OCI-LY7 (cell line): ENCODE measurements at regions not wholly inside any gene's neighbourhood (a gene's known extent, or its start where the extent isn't known, plus 50 kb on each side); places are given as distances from the start of the nearest gene placed in this dataset.

Experiments used
- BruUV-seq: library from RNA; stranded (reverse); fragments of 400-500 nt; replicated peaks from 2 replicates; lab custom pipeline; 2021; lab: Mats Ljungman, UMichigan
- CTCF ChIA-PET: fragments of 300-600 bp; sonication (Branson Sonifier 250); formaldehyde crosslinking; loops from one replicate; lab custom pipeline; 2022; ENCODE audit warnings: antibody characterized with exemption; ENCODE audit not compliant: unreplicated experiment; lab: Charles Lee
- POLR2A ChIA-PET: fragments of 300-600 bp; sonication (Branson Sonifier 250); formaldehyde crosslinking; loops from one replicate; lab custom pipeline; 2022; ENCODE audit warnings: antibody characterized with exemption; lab: Charles Lee
- DNase-seq: peaks from one replicate; pipeline ENCODE4 v3.0.0-alpha.2; 2015; ENCODE audit warnings: low spot score
- H2AFZ ChIP-seq: fragments of 200-600 bp; sonication (generic), shearing (Covaris generic); 2 replicates; pipeline ENCODE4 v1.6.1; 2014; ENCODE audit warnings: mild to moderate bottlenecking, antibody characterized with exemption, low read length, moderate library complexity
- H3K27ac ChIP-seq: fragments of 200-600 bp; sonication (generic); 2 replicates; pipeline ENCODE4 v1.5.1; 2014; ENCODE audit warnings: mixed run types, low read depth, mild to moderate bottlenecking, moderate library complexity, low read length, inconsistent platforms; ENCODE audit not compliant: poor library complexity, severe bottlenecking
- H3K36me3 ChIP-seq: fragments of 200-600 bp; sonication (generic); 2 replicates; pipeline ENCODE4 v1.6.1; 2014; ENCODE audit warnings: mild to moderate bottlenecking, antibody characterized with exemption, low read length, moderate library complexity, mixed read lengths; ENCODE audit not compliant: insufficient read depth
- H3K4me1 ChIP-seq: fragments of 200-600 bp; sonication (generic); 2 replicates; pipeline ENCODE4 v1.5.1; 2014; ENCODE audit warnings: mild to moderate bottlenecking, low read length; ENCODE audit not compliant: insufficient read depth, poor library complexity, severe bottlenecking
- H3K4me2 ChIP-seq: fragments of 200-600 bp; sonication (generic); 2 replicates; pipeline ENCODE4 v1.6.1; 2014; ENCODE audit warnings: mild to moderate bottlenecking, low read length
- H3K4me3 ChIP-seq: fragments of 200-600 bp; sonication (generic); 2 replicates; pipeline ENCODE4 v1.5.1; 2014; ENCODE audit warnings: mild to moderate bottlenecking, low read depth, low read length; ENCODE audit not compliant: poor library complexity, severe bottlenecking
- H3K79me2 ChIP-seq: fragments of 200-600 bp; sonication (generic); 2 replicates; pipeline ENCODE4 v1.6.1; 2016; ENCODE audit warnings: low read depth, mild to moderate bottlenecking, low read length, moderate library complexity, mixed read lengths; ENCODE audit not compliant: insufficient read depth
- H3K9me2 ChIP-seq: fragments of 200-600 bp; sonication (generic); 2 replicates; pipeline ENCODE4 v1.6.1; 2016; ENCODE audit warnings: mild to moderate bottlenecking, low read length, mixed read lengths; ENCODE audit not compliant: insufficient read depth
- H3K9me3 ChIP-seq: fragments of 200-600 bp; sonication (generic); 2 replicates; pipeline ENCODE4 v1.6.1; 2014; ENCODE audit warnings: mild to moderate bottlenecking, mixed run types, low read length, mixed read lengths
- H4K20me1 ChIP-seq: fragments of 200-600 bp; sonication (generic); 2 replicates; pipeline ENCODE4 v1.6.1; 2014; ENCODE audit warnings: mild to moderate bottlenecking, antibody characterized with exemption, low read length, moderate library complexity, mixed read lengths; ENCODE audit not compliant: insufficient read depth
- EZH2phosphoT487 ChIP-seq: fragments of 200-600 bp; sonication (generic); IDR thresholded peaks from 2 replicates; pipeline ENCODE4 v1.6.1; 2018; ENCODE audit warnings: low read depth, borderline replicate concordance, mild to moderate bottlenecking, mixed run types, antibody characterized with exemption, low read length, moderate library complexity, mixed read lengths
- intact Hi-C: fragments of 100-400 bp; cut with micrococcal nuclease; formaldehyde crosslinking; loops from one replicate; pipeline ENCODE4 v1.10.0; 2022; ENCODE audit not compliant: unreplicated experiment
- TF ChIP-seq, protein P1 (sequence below): fragments of 200-600 bp; sonication (generic); conservative IDR thresholded peaks from 2 replicates; pipeline ENCODE4 v1.5.1; 2014; ENCODE audit warnings: mild to moderate bottlenecking, antibody characterized with exemption, low read length, moderate library complexity, mixed read lengths

DNA sequence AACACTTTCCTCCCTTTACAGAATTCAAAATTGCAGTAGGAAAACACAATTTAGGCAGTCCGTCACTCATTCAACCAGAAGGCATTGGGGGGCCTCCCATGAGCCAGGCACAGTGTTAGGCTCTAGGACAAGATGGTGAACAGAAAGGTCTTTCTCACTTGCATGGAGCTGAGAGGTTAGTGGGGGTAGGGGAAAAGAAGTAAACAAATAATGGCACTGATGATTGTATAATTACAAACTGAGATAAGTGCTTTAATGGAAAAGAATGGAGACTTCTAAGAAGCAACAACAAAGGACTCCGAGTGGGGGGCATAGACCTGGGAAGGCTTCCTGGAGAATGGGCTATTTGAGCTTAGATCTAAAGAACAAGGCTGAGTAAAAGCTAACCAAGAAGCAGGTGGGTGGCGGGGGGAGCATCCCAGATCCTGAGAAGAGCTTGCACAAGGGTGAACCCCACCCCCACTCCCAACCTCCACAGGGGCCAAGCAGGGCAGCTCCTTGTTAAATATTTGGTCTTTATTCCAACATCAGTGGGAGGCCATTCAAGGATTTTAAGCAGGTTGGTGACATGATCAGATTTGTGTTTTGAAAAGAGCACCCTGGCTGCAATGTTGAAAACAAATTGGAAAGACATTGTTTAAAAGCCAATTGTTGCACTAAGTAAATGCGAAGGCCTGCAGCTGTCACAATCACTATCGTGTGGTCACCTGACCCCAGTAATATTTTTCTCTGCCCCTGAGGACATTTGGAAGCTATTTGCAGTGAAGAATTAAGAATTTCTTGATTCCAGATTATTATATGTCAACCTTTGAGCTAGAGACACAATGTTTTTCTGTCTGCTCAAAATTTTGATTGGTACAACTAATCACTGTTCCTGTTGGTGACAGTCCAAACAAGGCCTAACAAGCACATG is 73.9 kb upstream of the EFNA5 start:
- H3K79me2 ChIP-seq, result no peaks in the 10 kb centered on the region
- no peaks in the 10 kb centered on the region for H3K9me2 ChIP-seq
- DNase-seq, result no peak
- no peak overlapping the region for H3K4me2 ChIP-seq
- no peaks in the 10 kb centered on the region for H3K36me3 ChIP-seq
- CTCF ChIA-PET, result no interaction called here
- H3K4me3 ChIP-seq, result no peak overlapping the region
- POLR2A ChIA-PET, result interaction anchor here (0.6 kb wide), 1 partner anchor 86 kb away, joined by 8 read pairs; no protein-coding TSS in a partner anchor
- no peak overlapping the region for H3K27ac ChIP-seq
- no peak overlapping the region for H2AFZ ChIP-seq
- no peaks in the 10 kb centered on the region for H3K4me1 ChIP-seq
- H3K9me3 ChIP-seq, result no peaks in the 10 kb centered on the region
- no peaks in the 10 kb centered on the region for H4K20me1 ChIP-seq
- no peak for TF ChIP-seq EZH2phosphoT487
- TF ChIP-seq, protein P1, sequence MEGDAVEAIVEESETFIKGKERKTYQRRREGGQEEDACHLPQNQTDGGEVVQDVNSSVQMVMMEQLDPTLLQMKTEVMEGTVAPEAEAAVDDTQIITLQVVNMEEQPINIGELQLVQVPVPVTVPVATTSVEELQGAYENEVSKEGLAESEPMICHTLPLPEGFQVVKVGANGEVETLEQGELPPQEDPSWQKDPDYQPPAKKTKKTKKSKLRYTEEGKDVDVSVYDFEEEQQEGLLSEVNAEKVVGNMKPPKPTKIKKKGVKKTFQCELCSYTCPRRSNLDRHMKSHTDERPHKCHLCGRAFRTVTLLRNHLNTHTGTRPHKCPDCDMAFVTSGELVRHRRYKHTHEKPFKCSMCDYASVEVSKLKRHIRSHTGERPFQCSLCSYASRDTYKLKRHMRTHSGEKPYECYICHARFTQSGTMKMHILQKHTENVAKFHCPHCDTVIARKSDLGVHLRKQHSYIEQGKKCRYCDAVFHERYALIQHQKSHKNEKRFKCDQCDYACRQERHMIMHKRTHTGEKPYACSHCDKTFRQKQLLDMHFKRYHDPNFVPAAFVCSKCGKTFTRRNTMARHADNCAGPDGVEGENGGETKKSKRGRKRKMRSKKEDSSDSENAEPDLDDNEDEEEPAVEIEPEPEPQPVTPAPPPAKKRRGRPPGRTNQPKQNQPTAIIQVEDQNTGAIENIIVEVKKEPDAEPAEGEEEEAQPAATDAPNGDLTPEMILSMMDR, result no peak
- intact Hi-C loops, result no loop called here
- BruUV-seq, result no TSS peak

DNA sequence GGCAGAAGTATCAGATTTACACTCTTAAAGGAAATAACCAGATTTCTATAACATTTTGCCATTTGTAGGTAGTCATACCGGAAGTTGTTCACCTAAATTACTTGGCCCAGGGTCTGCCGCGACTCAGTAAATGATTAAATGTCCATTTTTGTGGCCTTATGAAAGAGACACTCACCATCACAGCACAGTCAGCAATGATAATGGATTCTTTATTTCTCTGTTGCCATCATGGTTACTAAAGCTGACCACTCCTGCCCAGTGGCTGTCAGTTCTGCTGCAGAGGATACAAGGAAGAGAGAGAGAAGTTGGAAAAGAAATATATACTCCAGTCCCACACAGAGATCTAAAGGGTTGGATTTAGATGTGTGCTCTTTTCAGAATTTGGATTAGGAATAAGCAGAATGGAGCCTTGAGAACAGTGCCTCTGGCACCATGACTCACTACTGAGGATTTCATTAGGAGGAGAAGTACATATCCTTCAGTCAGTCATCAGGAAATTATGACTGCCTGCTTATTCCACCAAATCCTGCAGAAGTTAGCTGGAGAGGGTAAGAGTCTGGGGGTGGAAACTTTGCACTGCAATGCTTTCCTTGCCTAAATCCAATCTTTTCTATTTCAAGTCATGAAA is 72.8 kb upstream of the EFNA5 start:
- no TSS peak for BruUV-seq
- CTCF ChIA-PET, result no interaction called here
- Histone ChIP-seq H4K20me1 (no peaks in the 10 kb centered on the region), H3K36me3 (no peaks in the 10 kb centered on the region), H3K9me2 (no peaks in the 10 kb centered on the region), H3K27ac (no peak overlapping the region), H2AFZ (no peak overlapping the region), H3K9me3 (no peaks in the 10 kb centered on the region), H3K4me1 (no peaks in the 10 kb centered on the region), H3K4me2 (no peak overlapping the region), H3K79me2 (no peaks in the 10 kb centered on the region), H3K4me3 (no peak overlapping the region)
- DNase-seq, result no peak
- intact Hi-C loops, result no loop called here
- TF ChIP-seq EZH2phosphoT487, result no peak
- POLR2A ChIA-PET, result no interaction called here

DNA sequence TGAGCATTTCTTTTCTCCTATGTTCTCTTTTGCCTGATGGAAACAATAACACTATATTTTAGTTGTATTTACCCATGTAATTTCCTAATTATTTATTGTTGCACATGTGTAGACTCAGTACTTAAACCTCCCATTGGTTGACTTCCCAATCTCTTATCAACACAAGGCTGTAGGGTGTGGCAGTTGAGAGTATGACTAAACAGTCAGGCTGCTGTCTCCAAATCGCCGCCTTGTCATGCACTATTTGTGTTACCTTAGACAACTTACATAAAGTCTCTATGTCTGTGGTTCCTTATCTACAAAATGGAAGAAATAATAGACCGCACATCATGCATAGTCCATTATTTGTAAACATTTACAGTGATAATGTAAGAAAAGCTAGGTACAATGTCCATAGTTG is 68.9 kb upstream of the EFNA5 start:
- H3K79me2 ChIP-seq, result no peaks in the 10 kb centered on the region
- H3K36me3 ChIP-seq, result no peaks in the 10 kb centered on the region
- intact Hi-C loops, result no loop called here
- ChIA-PET CTCF (no interaction called here), POLR2A (interaction anchor here (0.6 kb wide), 1 partner anchor 58 kb away, joined by 3 read pairs; no protein-coding TSS in a partner anchor)
- H3K4me2 ChIP-seq, result no peak overlapping the region
- no peak for DNase-seq
- no peak overlapping the region for H3K4me3 ChIP-seq
- H3K9me2 ChIP-seq, result no peaks in the 10 kb centered on the region
- BruUV-seq, result no TSS peak
- TF ChIP-seq, protein P1, result no peak
- TF ChIP-seq EZH2phosphoT487, result no peak
- no peak overlapping the region for H3K27ac ChIP-seq
- H3K9me3 ChIP-seq, result no peaks in the 10 kb centered on the region
- H2AFZ ChIP-seq, result no peak overlapping the region
- no peaks in the 10 kb centered on the region for H3K4me1 ChIP-seq
- H4K20me1 ChIP-seq, result no peaks in the 10 kb centered on the region
